Testis (tissue), 2 donors: ENCODE measurements at regions not wholly inside any gene's neighbourhood (a gene's known extent, or its start where the extent isn't known, plus 50 kb on each side); places are given as distances from the start of the nearest gene placed in this dataset.

ENCODE experiments used
- POLR2A ChIP-seq: fragments of 450-650 bp; IDR thresholded peaks from one replicate; pipeline ENCODE4 v1.6.1; 2017; ENCODE audit warnings: antibody characterized with exemption, mild to moderate bottlenecking, moderate library complexity
- TF ChIP-seq, protein P1 (sequence below), 3 experiments: fragments of 450-650 bp in 2 of 3; fragments of 200-600 bp in 1 of 3; sonication (generic) in 1 of 3; IDR thresholded peaks; one replicate each; pipeline ENCODE4 v1.5.1; 2016 to 2019; ENCODE audit warnings: antibody characterized with exemption in 3 of 3, mild to moderate bottlenecking in 2 of 3, moderate library complexity in 1 of 3

DNA sequence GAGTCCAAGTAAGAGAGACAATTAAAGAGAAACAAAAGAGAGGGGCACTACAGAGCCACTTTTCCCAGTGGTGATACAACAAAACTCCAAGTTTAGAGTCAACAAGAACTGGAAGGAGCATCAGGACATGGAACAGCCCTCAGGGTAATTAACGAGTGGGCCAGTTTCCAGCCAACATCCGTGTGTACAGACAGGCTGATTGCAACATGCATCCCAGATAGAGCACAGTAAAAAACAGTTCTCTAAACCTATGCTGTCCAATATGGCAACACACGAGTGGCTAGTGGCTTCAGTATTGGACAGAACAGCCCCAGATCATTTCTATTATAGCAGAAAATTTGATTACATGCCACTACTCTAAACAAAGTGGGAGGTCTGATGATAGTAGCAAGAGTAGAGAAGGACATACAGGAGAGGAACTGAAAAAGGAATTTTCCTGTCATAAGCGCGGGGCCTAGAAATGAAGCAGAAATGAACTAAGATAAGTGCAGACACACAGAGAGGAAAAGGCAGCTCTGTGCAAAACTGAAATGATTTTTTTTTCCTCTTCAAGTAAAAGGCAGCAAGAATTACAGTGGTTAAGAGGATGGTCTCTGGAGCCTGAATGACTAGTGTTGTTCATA is 175.6 kb upstream of the CCNG1 start:
- TF ChIP-seq, protein P1, sequence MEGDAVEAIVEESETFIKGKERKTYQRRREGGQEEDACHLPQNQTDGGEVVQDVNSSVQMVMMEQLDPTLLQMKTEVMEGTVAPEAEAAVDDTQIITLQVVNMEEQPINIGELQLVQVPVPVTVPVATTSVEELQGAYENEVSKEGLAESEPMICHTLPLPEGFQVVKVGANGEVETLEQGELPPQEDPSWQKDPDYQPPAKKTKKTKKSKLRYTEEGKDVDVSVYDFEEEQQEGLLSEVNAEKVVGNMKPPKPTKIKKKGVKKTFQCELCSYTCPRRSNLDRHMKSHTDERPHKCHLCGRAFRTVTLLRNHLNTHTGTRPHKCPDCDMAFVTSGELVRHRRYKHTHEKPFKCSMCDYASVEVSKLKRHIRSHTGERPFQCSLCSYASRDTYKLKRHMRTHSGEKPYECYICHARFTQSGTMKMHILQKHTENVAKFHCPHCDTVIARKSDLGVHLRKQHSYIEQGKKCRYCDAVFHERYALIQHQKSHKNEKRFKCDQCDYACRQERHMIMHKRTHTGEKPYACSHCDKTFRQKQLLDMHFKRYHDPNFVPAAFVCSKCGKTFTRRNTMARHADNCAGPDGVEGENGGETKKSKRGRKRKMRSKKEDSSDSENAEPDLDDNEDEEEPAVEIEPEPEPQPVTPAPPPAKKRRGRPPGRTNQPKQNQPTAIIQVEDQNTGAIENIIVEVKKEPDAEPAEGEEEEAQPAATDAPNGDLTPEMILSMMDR (IDR thresholded peaks at IDR 0.05), result no peak
- TF ChIP-seq POLR2A, result no peak
